Lower leg skin (tissue), 4 donors: ENCODE measurements at regions not wholly inside any gene's neighbourhood (a gene's known extent, or its start where the extent isn't known, plus 50 kb on each side); places are given as distances from the start of the nearest gene placed in this dataset.
"Not testable (repeated sequence)": the region's sequence is repeated elsewhere in the genome, so short reads cannot be mapped to it uniquely, and the experiment has no call there.

Source experiments
- DNase-seq, 2 donors: peaks; one replicate each; pipeline ENCODE4 v3.0.0-alpha.2; 2019; ENCODE audit warnings: low spot score in 2 of 2
- H3K4me3 ChIP-seq: fragments of 200-600 bp; sonication (generic); 2 replicates; pipeline ENCODE4 v1.5.1; 2017; ENCODE audit warnings: mild to moderate bottlenecking, low read depth; ENCODE audit not compliant: poor library complexity, severe bottlenecking
- POLR2A ChIP-seq, 2 donors: fragments of 450-650 bp; IDR thresholded peaks; one replicate each; pipeline ENCODE4 v1.6.1; 2016 to 2017; ENCODE audit warnings: antibody characterized with exemption in 2 of 2, mild to moderate bottlenecking in 1 of 2, moderate library complexity in 1 of 2
- WGBS, 2 donors: methylation state at CpG; one replicate each; pipeline ENCODE4 v1.1.5; 2018; 5-methylcytosine and 5-hydroxymethylcytosine counted together
- intact Hi-C: fragments of 100-400 bp; cut with DNase I; formaldehyde crosslinking; loops from one replicate; pipeline ENCODE4 v1.15.0; 2023; ENCODE audit warnings: low total_unique reads
- TF ChIP-seq, protein P1 (sequence below), 3 donors: fragments of 450-650 bp; IDR thresholded peaks; one replicate each; pipeline ENCODE4 v1.5.1; 2016; ENCODE audit warnings: antibody characterized with exemption in 3 of 3, mild to moderate bottlenecking in 3 of 3, moderate library complexity in 2 of 3

DNA sequence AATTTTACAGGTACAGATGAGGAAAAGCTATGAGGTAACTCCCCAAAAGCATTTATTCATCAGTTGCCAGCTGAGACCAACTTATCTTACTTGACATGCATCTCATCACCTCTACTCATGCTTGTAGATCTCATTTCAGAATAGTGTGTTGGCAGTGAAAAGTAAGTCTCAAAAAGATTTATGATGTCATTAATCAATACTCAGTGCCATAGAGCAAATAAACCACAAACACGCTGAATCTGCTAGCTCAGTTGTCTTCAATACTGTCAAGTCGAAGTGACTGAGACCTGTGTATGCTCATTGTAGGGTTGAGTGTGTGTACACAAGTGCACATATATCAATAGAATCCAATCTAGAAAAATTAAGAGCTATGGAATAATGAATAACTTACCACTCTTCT lies 413.5 kb downstream of the CNTN3 start:
- TF ChIP-seq POLR2A (IDR thresholded peaks at IDR 0.05) = no peak
- TF ChIP-seq, protein P1, sequence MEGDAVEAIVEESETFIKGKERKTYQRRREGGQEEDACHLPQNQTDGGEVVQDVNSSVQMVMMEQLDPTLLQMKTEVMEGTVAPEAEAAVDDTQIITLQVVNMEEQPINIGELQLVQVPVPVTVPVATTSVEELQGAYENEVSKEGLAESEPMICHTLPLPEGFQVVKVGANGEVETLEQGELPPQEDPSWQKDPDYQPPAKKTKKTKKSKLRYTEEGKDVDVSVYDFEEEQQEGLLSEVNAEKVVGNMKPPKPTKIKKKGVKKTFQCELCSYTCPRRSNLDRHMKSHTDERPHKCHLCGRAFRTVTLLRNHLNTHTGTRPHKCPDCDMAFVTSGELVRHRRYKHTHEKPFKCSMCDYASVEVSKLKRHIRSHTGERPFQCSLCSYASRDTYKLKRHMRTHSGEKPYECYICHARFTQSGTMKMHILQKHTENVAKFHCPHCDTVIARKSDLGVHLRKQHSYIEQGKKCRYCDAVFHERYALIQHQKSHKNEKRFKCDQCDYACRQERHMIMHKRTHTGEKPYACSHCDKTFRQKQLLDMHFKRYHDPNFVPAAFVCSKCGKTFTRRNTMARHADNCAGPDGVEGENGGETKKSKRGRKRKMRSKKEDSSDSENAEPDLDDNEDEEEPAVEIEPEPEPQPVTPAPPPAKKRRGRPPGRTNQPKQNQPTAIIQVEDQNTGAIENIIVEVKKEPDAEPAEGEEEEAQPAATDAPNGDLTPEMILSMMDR (IDR thresholded peaks at IDR 0.05) = no peak
- intact Hi-C loops = no loop called here
- WGBS, 2 donors = 52 to 65% methylated on average over 2 of the region's 2 CpGs

DNA sequence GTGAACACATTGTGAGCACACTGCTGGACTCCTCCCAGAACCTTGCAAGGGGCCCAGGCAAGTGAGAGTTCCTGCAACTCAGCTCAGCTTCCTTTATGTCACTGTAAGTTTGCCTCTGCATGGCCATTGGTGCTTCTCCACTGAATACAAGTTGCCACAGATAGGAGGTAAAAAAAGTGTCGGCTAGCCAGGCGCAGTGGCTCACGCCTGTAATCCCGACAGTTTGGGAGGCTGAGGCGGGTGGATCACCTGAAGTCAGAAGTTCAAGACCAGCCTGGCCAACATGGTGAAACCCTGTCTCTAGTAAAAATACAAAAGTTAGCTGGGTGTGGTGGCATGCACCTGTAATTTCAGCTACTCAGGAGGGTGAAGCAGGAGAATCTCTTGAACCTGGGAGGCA lies 435.8 kb downstream of the CNTN3 start:
- peak in 1 of 2 donors; percentile 81 for DNase-seq
- H3K4me3 ChIP-seq, intact Hi-C loops: not testable (repeated sequence)
- WGBS, 2 donors = 95 to 98% methylated on average over 5 of the region's 5 CpGs

More for the DNA sequence above, 413.5 kb downstream of the CNTN3 start:
- DNase-seq = no peak
- H3K4me3 ChIP-seq = no peak overlapping the region

DNA sequence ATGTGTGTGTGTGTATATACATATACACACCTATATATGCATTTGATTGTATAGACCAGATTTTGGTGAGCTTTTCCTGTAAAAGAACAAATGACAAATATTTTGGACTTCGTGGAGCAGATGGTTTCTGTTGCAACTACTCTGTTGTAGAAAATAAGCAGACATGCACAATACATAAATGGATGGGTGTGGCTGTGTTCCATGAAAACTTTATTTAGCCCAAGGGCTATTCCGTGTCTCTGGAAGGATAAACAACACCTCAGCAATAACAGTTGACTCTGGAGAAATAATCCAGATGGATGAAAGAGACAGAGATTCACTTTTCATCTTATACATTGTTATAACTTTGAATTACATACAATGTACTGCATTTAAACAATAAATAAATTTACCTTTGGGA lies 441.4 kb downstream of the CNTN3 start:
- WGBS, 2 donors = 20 to 25% methylated on average over 2 of the region's 2 CpGs
- intact Hi-C loops = no loop called here
- no peak for TF ChIP-seq POLR2A (IDR thresholded peaks at IDR 0.05)
- TF ChIP-seq, protein P1 (IDR thresholded peaks at IDR 0.05) = no peak
- H3K4me3 ChIP-seq = no peak overlapping the region
- no peak for DNase-seq

DNA sequence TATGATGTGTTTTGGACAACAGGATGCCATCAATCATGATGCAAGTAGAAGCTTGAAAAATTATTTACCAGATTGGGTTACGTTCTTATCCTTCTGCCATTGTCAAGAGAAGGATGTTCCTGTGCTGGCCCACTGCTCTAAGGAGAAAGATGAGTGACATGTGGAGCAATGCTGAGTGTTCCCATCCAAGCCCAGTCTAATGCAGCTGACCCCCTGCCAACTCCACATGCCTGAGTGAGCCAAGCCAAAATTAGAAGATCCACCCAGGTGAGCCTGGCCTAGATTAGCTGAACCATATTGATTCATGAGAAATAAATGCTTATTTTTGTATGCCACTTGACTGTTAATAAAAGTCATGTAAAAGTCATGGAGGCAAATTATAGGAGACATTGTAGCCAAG lies 446.5 kb downstream of the CNTN3 start:
- 65% methylated on average over 1 of the region's 1 CpG for WGBS, 2 donors
- no peak for DNase-seq
- no peak for TF ChIP-seq POLR2A (IDR thresholded peaks at IDR 0.05)
- TF ChIP-seq, protein P1 (IDR thresholded peaks at IDR 0.05) = no peak
- intact Hi-C loops = no loop called here
- H3K4me3 ChIP-seq = no peak overlapping the region

DNA sequence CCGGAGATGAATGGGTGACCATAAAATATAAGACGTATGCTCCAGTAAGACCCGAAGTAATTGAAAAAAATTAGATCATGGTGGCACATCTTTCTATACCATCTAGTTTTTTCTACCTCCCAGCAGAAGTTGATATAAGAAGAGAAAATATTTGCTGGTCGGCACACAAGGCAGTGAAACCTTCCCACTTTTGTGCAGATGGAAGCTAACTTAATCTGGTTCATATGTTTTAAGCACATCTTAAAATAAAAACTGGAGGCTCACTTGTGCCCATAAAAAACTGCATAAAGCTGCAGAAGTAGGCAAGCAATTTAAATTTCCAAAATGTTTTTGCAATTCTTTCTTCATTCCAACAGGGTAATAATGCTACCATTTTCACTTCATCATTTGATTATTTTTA lies 449.2 kb downstream of the CNTN3 start:
- WGBS, 2 donors = 60 to 68% methylated on average over 4 of the region's 4 CpGs
- intact Hi-C loops = no loop called here
- no peak overlapping the region for H3K4me3 ChIP-seq
- no peak for DNase-seq
- TF ChIP-seq, protein P1 (IDR thresholded peaks at IDR 0.05) = no peak
- no peak for TF ChIP-seq POLR2A (IDR thresholded peaks at IDR 0.05)

DNA sequence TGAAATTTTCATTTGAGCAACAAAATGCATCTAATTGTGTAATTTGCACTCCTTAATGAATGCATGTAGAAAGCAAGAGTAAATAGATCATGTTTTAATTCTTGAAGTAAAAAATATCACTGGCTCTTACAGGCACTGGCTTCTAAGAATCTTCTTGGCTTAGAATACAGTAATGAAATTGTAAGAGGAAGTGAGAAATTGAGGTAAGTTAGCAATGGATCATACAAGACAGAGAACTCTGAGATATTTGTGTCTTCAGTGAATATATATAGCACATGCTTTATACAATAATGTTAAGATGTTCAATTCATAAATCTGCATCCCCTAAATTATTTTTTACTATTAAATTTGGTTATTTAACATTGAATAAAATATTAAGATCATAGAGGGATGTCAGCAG lies 465.0 kb downstream of the CNTN3 start:
- no peak overlapping the region for H3K4me3 ChIP-seq
- no peak for TF ChIP-seq POLR2A (IDR thresholded peaks at IDR 0.05)
- TF ChIP-seq, protein P1 (IDR thresholded peaks at IDR 0.05) = no peak
- no peak for DNase-seq
- intact Hi-C loops = no loop called here
